HCT116 (cell line): ENCODE measurements at regions not wholly inside any gene's neighbourhood (a gene's known extent, or its start where the extent isn't known, plus 50 kb on each side); places are given as distances from the start of the nearest gene placed in this dataset.

Experiments used
- CEBPB ChIP-seq: IDR thresholded peaks from 2 replicates; pipeline ENCODE4 v1.6.1; 2012; ENCODE audit warnings: low read depth
- CTCF ChIP-seq, 3 experiments: fragments of 200-600 bp in 1 of 3; sonication (generic) in 1 of 3; IDR thresholded peaks in 2 of 3; conservative IDR thresholded peaks in 1 of 3; 2 replicates each; pipeline ENCODE4 v1.5.1; 2012 to 2017; ENCODE audit warnings: low read depth in 2 of 3, low read length in 2 of 3, antibody characterized with exemption in 1 of 3, borderline replicate concordance in 1 of 3, control low read depth in 1 of 3, mild to moderate bottlenecking in 1 of 3, mixed read lengths in 1 of 3, mixed run types in 1 of 3, moderate library complexity in 1 of 3; ENCODE audit not compliant: insufficient read depth in 1 of 3
- EZH2phosphoT487 ChIP-seq: fragments of 200-600 bp; IDR thresholded peaks from 2 replicates; pipeline ENCODE4 v1.6.1; 2018; ENCODE audit warnings: antibody characterized with exemption, borderline replicate concordance
- POLR2AphosphoS5 ChIP-seq: IDR thresholded peaks from 2 replicates; pipeline ENCODE4 v1.6.1; 2011; ENCODE audit warnings: mild to moderate bottlenecking, low read depth, low read length, moderate library complexity
- RAD21 ChIP-seq: IDR thresholded peaks from 2 replicates; pipeline ENCODE4 v1.6.1; 2012; ENCODE audit warnings: low read depth, mild to moderate bottlenecking
- REST ChIP-seq: IDR thresholded peaks from 2 replicates; pipeline ENCODE4 v1.6.1; 2012; ENCODE audit warnings: low read depth

GRCh38 chr1:168468822-168469221 lies 75.0 kb downstream of the XCL2 start:
- TF ChIP-seq CTCF (IDR thresholded peaks at IDR 0.05 in 2 of 3, conservative IDR thresholded peaks at IDR 0.05 in 1 of 3; ENCODE audit: borderline replicate concordance in 1 of 3, insufficient read depth in 1 of 3, low read depth in 2 of 3, low read length in 2 of 3): no peak
- no peak for TF ChIP-seq RAD21
- TF ChIP-seq REST: no peak
- no peak for TF ChIP-seq CEBPB
- no peak for TF ChIP-seq EZH2phosphoT487
- no peak for TF ChIP-seq POLR2AphosphoS5
